GM12801 (cell line): ENCODE measurements at regions not wholly inside any gene's neighbourhood (a gene's known extent, or its start where the extent isn't known, plus 50 kb on each side); places are given as distances from the start of the nearest gene placed in this dataset.

ENCODE experiments used
- TF ChIP-seq, protein P1 (sequence below): IDR thresholded peaks from one replicate; pipeline ENCODE4 v1.5.1; 2011; ENCODE audit warnings: control low read depth; ENCODE audit not compliant: insufficient read length; ENCODE audit errors: extremely low read depth

DNA sequence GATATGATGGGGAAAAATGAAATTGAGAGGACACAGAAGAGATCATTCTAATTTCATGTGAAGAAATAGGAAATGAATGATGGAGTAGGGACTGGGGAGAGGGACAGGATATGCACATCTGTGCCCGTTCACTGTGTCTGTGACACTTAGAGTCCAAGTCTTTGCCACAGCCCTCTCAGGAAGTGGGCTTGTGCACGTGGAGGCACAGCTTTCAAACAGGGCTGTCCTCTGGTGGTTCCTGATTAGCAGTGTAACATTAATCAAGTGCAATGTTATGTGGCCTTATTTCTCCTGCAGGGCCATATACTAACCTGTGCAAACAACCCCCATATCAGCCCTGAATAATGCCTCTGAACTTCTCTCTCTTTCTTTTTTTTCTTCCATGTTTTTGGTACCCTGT lies 312.2 kb upstream of the FAM98A start:
- TF ChIP-seq, protein P1, sequence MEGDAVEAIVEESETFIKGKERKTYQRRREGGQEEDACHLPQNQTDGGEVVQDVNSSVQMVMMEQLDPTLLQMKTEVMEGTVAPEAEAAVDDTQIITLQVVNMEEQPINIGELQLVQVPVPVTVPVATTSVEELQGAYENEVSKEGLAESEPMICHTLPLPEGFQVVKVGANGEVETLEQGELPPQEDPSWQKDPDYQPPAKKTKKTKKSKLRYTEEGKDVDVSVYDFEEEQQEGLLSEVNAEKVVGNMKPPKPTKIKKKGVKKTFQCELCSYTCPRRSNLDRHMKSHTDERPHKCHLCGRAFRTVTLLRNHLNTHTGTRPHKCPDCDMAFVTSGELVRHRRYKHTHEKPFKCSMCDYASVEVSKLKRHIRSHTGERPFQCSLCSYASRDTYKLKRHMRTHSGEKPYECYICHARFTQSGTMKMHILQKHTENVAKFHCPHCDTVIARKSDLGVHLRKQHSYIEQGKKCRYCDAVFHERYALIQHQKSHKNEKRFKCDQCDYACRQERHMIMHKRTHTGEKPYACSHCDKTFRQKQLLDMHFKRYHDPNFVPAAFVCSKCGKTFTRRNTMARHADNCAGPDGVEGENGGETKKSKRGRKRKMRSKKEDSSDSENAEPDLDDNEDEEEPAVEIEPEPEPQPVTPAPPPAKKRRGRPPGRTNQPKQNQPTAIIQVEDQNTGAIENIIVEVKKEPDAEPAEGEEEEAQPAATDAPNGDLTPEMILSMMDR = no peak

DNA sequence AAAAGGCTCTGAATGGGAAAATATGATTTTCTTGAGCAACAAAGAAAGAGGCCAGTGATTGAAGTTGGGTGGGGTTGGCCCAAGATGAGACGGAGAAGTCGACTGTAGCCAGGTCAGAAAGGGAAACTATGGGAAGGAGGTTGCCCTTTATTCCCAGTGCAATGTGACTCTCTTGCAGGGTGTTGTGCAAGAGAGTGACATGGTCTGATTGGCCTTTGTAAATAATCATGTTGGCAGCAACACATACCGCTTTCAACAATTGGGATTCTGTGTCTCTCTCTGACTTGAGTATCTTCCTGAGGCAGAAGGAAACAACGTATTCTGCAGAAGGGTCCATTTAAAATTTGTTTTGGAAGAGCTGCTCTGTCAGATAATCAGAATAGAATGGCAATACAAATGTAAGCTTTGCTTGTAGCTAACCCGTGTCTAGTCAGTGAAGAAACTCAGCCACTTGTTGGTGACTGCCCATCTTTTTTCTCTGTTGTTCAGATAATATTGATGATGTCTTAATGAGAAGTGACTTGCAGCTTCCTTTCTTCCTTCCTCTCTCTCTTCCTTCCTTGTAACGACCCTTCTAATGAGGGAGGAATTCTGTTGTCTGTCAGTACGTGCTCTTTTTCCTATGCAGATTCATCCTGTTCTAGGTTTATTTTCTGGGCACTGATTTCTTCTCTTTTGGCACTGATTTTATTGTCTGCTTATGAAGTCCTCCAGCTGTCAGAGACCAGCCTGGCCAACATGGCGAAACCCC lies 311.0 kb upstream of the FAM98A start:
- TF ChIP-seq, protein P1 = no peak

DNA sequence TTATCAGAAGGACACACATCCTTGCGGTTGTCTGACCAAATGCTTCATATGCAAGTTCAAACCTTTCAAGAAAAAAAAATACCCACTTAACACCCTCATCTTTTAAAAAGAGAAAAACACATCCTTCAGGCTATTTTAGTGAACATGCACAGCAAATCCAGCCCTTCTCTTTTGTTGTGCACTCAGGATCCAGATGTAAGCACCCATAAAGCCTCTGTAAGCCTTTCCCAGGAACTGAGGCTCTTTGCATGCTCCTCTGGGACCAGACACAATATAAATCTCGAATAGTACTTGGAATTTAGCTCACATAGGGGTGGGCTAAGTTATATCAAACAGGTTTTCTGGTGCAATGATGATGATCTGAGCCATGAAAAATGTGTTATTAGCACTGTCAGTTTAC lies 308.8 kb upstream of the FAM98A start:
- TF ChIP-seq, protein P1 = no peak

DNA sequence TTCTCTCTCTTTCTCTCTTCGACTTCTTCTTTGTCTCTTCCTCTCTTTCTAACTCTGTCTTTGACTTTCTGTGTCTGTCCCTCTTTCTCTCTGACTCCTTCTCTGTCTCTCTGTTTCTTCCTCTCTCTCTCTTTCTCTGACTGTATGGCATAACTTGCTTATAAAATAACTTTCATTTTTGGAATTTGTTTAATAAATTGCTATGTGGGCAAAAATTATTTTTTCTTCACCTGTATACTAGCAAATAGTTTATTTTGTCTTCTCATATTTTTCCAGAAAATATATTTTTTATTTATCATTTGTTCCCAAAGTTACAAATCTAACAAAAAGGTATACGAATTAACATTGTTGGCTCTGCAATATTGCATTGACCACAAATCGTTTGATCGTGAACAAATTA lies 305.7 kb upstream of the FAM98A start:
- TF ChIP-seq, protein P1 = no peak

DNA sequence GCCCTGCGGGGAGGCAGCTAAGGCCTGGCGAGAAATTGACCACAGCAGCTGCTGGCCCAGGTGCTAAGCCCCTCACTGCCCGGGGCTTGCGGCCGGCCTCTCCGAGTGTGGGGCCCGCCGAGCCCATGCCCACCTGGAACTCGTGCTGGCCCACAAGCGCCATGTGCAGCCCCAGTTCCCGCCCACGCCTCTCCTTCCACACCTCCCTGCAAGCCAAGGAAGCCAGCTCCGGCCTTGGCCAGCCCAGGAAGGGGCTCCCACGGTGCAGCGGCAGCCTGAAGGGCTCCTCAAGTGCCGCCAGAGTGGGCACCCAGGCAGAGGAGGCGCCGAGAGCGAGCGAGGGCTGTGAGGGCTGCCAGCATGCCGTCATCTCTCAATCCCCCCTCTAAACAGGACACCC lies 304.6 kb upstream of the FAM98A start:
- TF ChIP-seq, protein P1 = no peak

DNA sequence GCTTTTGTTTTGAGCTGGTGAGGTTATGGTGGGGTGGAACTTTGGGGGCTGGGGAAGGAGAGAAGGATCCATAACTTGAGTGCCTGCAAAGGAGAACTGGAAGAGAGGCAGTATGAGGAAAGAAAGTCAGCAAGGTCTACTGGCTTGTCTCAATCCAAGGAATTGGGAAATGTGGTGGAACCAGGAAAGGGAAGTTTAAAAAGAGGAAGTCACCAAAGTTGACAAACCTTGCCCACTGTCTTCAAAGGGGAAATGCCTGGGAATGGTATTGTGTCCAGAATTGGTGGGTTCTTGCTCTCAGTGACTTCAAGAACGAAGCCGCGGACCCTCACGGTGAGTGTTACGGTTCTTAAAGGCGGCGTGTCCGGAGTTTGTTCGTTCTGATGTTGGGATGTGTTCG lies 304.1 kb upstream of the FAM98A start:
- TF ChIP-seq, protein P1 = no peak

DNA sequence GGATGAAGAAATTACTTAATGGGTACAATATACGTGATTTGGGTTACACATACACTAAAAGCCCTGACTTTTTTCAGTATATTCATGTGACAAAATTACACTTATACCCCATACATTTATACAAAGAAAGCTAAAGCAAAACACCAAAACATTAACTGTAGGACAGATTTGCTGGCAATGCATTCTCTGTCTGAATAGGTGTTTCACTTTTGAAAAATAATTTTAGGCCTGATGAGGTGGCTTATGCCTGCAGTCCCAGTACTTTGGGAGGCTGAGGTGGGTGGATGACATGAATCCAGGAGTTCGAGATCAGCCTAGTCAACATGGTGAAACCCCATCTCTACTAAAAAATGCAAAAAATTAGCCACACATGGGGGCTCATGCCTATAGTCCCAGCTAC lies 301.5 kb upstream of the FAM98A start:
- TF ChIP-seq, protein P1 = no peak
